ENCODE measurements at regions not wholly inside any gene's neighbourhood (a gene's known extent, or its start where the extent isn't known, plus 50 kb on each side); places are given as distances from the start of the nearest gene placed in this dataset.

DNA sequence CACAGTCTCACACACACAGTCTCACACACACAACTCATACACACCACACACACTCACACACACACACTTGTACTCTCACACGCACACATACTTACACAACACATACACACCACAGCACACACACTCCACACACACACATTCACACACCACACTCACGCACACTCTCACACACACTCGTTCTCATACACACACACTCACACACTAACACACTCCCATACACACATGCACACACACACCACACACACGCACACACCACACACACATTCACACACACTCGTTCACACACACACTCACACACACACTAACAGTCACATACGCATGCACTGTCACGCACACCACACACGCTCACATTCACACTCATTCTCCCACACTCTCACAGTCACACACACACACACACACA is 109.8 kb downstream of the PRLHR start:
- TF ChIP-seq, protein P1, sequence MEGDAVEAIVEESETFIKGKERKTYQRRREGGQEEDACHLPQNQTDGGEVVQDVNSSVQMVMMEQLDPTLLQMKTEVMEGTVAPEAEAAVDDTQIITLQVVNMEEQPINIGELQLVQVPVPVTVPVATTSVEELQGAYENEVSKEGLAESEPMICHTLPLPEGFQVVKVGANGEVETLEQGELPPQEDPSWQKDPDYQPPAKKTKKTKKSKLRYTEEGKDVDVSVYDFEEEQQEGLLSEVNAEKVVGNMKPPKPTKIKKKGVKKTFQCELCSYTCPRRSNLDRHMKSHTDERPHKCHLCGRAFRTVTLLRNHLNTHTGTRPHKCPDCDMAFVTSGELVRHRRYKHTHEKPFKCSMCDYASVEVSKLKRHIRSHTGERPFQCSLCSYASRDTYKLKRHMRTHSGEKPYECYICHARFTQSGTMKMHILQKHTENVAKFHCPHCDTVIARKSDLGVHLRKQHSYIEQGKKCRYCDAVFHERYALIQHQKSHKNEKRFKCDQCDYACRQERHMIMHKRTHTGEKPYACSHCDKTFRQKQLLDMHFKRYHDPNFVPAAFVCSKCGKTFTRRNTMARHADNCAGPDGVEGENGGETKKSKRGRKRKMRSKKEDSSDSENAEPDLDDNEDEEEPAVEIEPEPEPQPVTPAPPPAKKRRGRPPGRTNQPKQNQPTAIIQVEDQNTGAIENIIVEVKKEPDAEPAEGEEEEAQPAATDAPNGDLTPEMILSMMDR (IDR thresholded peaks at IDR 0.05), result no peak
- TF ChIP-seq POLR2AphosphoS5 (IDR thresholded peaks at IDR 0.05), result no peak
- TF ChIP-seq EP300 (IDR thresholded peaks at IDR 0.05), result no peak
- no peak for TF ChIP-seq POLR2A (IDR thresholded peaks at IDR 0.05)

Data from suprapubic skin (tissue), 4 donors.